H1 (cell line): ENCODE measurements at regions not wholly inside any gene's neighbourhood (a gene's known extent, or its start where the extent isn't known, plus 50 kb on each side); places are given as distances from the start of the nearest gene placed in this dataset.

Experiments
- CTCF ChIA-PET: fragments of 300-600 bp; sonication (Branson Sonifier 250); formaldehyde crosslinking; loops from one replicate; lab custom pipeline; 2021; ENCODE audit not compliant: partially characterized antibody; lab: Charles Lee
- POLR2A ChIA-PET: fragments of 300-600 bp; sonication (Branson Sonifier 250); formaldehyde crosslinking; loops from one replicate; lab custom pipeline; 2021; ENCODE audit warnings: inconsistent platforms; ENCODE audit not compliant: partially characterized antibody; lab: Charles Lee
- DNase-seq, 2 experiments: peaks; one replicate each; pipeline versions ENCODE4 v3.0.0 to v3.0.0-alpha.2; 2010 to 2022; ENCODE audit warnings: low spot score in 2 of 2, low read depth in 1 of 2, mixed read lengths in 1 of 2
- FAIRE-seq: peaks from 2 replicates; lab custom pipeline; 2011; peaks lifted over from hg19 to GRCh38; lab: Jason Lieb, UNC
- H2AFZ ChIP-seq: 2 replicates; pipeline ENCODE4 v1.8.1; 2012; ENCODE audit warnings: low read length, inconsistent platforms
- H2AK5ac ChIP-seq: 2 replicates; pipeline ENCODE4 v1.6.1; 2013; ENCODE audit warnings: low read depth, low read length
- H2BK120ac ChIP-seq: replicated peaks from 2 replicates; pipeline ENCODE3; 2013; ENCODE audit warnings: low read depth, low read length, inconsistent platforms
- H2BK12ac ChIP-seq: 2 replicates; pipeline ENCODE4 v1.6.1; 2013; ENCODE audit warnings: low read depth, low read length
- H2BK15ac ChIP-seq: 2 replicates; pipeline ENCODE4 v1.6.1; 2013; ENCODE audit warnings: low read length
- H2BK20ac ChIP-seq: 2 replicates; pipeline ENCODE4 v1.6.1; 2013; ENCODE audit warnings: low read length
- H2BK5ac ChIP-seq: 2 replicates; pipeline ENCODE4 v1.6.1; 2013; ENCODE audit warnings: low read depth, low read length
- H3K14ac ChIP-seq: 2 replicates; pipeline ENCODE4 v1.6.1; 2013; ENCODE audit warnings: inconsistent platforms; ENCODE audit not compliant: insufficient read length
- H3K18ac ChIP-seq: 2 replicates; pipeline ENCODE4 v1.6.1; 2013; ENCODE audit warnings: low read length; ENCODE audit errors: extremely low read depth
- H3K23ac ChIP-seq: 2 replicates; pipeline ENCODE4 v1.6.1; 2013; ENCODE audit warnings: inconsistent platforms; ENCODE audit not compliant: insufficient read length
- H3K23me2 ChIP-seq: 2 replicates; pipeline ENCODE4 v1.6.1; 2013; ENCODE audit warnings: low read depth, low read length
- H3K27ac ChIP-seq: 2 replicates; pipeline ENCODE4 v1.6.1; 2011; ENCODE audit warnings: low read depth, low read length, inconsistent platforms
- H3K27me3 ChIP-seq, 4 experiments: replicated peaks in 1 of 4; 1 replicate in 1 of 4; 2 replicates in 3 of 4; pipeline versions ENCODE4 v1.6.1 to v1.8.1; 2011 to 2013; ENCODE audit warnings: low read length in 3 of 4, mild to moderate bottlenecking in 3 of 4, inconsistent platforms in 2 of 4, mixed read lengths in 2 of 4, moderate library complexity in 1 of 4; ENCODE audit not compliant: control insufficient read depth in 3 of 4, insufficient read depth in 3 of 4; ENCODE audit errors: extremely low read depth in 1 of 4
- H3K36me3 ChIP-seq, 4 experiments: 2 replicates each; pipeline versions ENCODE4 v1.6.1 to v1.8.1; 2011 to 2013; ENCODE audit warnings: mild to moderate bottlenecking in 4 of 4, low read length in 3 of 4, moderate library complexity in 2 of 4, control low read depth in 1 of 4, inconsistent platforms in 1 of 4; ENCODE audit not compliant: insufficient read depth in 4 of 4, control insufficient read depth in 2 of 4
- H3K4ac ChIP-seq: replicated peaks from 2 replicates; pipeline ENCODE3; 2013; ENCODE audit warnings: low read length, low read depth, mixed read lengths, inconsistent platforms; ENCODE audit not compliant: insufficient read length
- H3K4me1 ChIP-seq, 4 experiments: replicated peaks in 1 of 4; 1 replicate in 1 of 4; 2 replicates in 3 of 4; pipeline versions ENCODE4 v1.6.1 to v1.8.1; 2011 to 2013; ENCODE audit warnings: low read length in 3 of 4, inconsistent platforms in 2 of 4, mixed read lengths in 1 of 4; ENCODE audit not compliant: insufficient read depth in 4 of 4, control insufficient read depth in 3 of 4
- H3K4me2 ChIP-seq, 2 experiments: 2 replicates each; pipeline versions ENCODE4 v1.6.1 to v1.8.1; 2011 to 2013; ENCODE audit warnings: low read depth in 2 of 2, low read length in 2 of 2, control low read depth in 1 of 2, inconsistent platforms in 1 of 2, mild to moderate bottlenecking in 1 of 2; ENCODE audit not compliant: insufficient read depth in 1 of 2
- H3K4me3 ChIP-seq, 4 experiments: fragments of 200-600, 300-600 bp in 1 of 4; sonication (generic), shearing (Covaris generic), sonication (Bioruptor Twin) in 1 of 4; 2 replicates each; pipeline versions ENCODE4 v1.5.1 to v1.8.1; 2011 to 2016; ENCODE audit warnings: low read length in 4 of 4, low read depth in 3 of 4, control low read depth in 2 of 4, inconsistent platforms in 2 of 4, mild to moderate bottlenecking in 2 of 4, mixed read lengths in 1 of 4, moderate library complexity in 1 of 4; ENCODE audit not compliant: insufficient read depth in 2 of 4; ENCODE audit errors: extremely low read depth in 1 of 4
- H3K56ac ChIP-seq: replicated peaks from 2 replicates; pipeline ENCODE3; 2013; ENCODE audit warnings: low read depth, mild to moderate bottlenecking, mixed read lengths, low read length, inconsistent platforms; ENCODE audit not compliant: insufficient read length
- H3K79me1 ChIP-seq: 2 replicates; pipeline ENCODE4 v1.6.1; 2013; ENCODE audit warnings: low read depth, low read length, control low read depth
- H3K79me2 ChIP-seq, 2 experiments: 2 replicates each; pipeline versions ENCODE4 v1.6.1 to v1.8.1; 2012 to 2013; ENCODE audit warnings: low read length in 2 of 2, mild to moderate bottlenecking in 2 of 2, inconsistent platforms in 1 of 2; ENCODE audit not compliant: insufficient read depth in 2 of 2, control insufficient read depth in 1 of 2
- H3K9ac ChIP-seq, 4 experiments: replicated peaks in 1 of 4; 1 replicate in 1 of 4; 2 replicates in 3 of 4; pipeline versions ENCODE4 v1.6.1 to v1.8.1; 2011 to 2013; ENCODE audit warnings: low read depth in 3 of 4, low read length in 3 of 4, control low read depth in 2 of 4, mild to moderate bottlenecking in 2 of 4, moderate library complexity in 2 of 4, inconsistent platforms in 1 of 4; ENCODE audit errors: extremely low read depth in 1 of 4
- H3K9me3 ChIP-seq, 2 experiments: 2 replicates each; pipeline versions ENCODE4 v1.6.1 to v1.8.1; 2012 to 2013; ENCODE audit warnings: mild to moderate bottlenecking in 2 of 2, moderate library complexity in 2 of 2, control low read depth in 1 of 2, inconsistent platforms in 1 of 2, low read depth in 1 of 2, low read length in 1 of 2, mixed read lengths in 1 of 2; ENCODE audit not compliant: insufficient read depth in 2 of 2
- H4K20me1 ChIP-seq, 2 experiments: replicated peaks in 1 of 2; 2 replicates each; pipeline versions ENCODE3 to v1.8.1; 2011 to 2013; ENCODE audit warnings: inconsistent platforms in 2 of 2, low read length in 2 of 2, mild to moderate bottlenecking in 1 of 2; ENCODE audit not compliant: insufficient read depth in 2 of 2, control insufficient read depth in 1 of 2
- H4K5ac ChIP-seq: 2 replicates; pipeline ENCODE4 v1.6.1; 2013; ENCODE audit warnings: low read length, low read depth, mixed read lengths, inconsistent platforms; ENCODE audit not compliant: insufficient read length
- H4K8ac ChIP-seq: 2 replicates; pipeline ENCODE4 v1.8.0; 2013; ENCODE audit warnings: mild to moderate bottlenecking, moderate library complexity, low read length, inconsistent platforms; ENCODE audit not compliant: insufficient read depth; ENCODE audit errors: extremely low read depth
- H4K91ac ChIP-seq: replicated peaks from 2 replicates; pipeline ENCODE3; 2013; ENCODE audit warnings: low read length, mixed read lengths, inconsistent platforms; ENCODE audit not compliant: insufficient read length
- BACH1 ChIP-seq: IDR thresholded peaks from 2 replicates; pipeline ENCODE4 v1.6.1; 2012; ENCODE audit warnings: low read length, improper control_type of control experiment
- BCL11A ChIP-seq, 2 experiments: IDR thresholded peaks; one replicate each; pipeline ENCODE4 v1.6.1; 2011; ENCODE audit warnings: low read depth in 2 of 2, low read length in 2 of 2, mild to moderate bottlenecking in 2 of 2
- BRCA1 ChIP-seq: IDR thresholded peaks from 2 replicates; pipeline ENCODE4 v1.6.1; 2012; ENCODE audit warnings: low read depth, low read length, improper control_type of control experiment
- CTBP2 ChIP-seq: IDR thresholded peaks from 2 replicates; pipeline ENCODE4 v1.7.0; 2011; ENCODE audit warnings: borderline replicate concordance, mild to moderate bottlenecking, moderate library complexity, mixed read lengths, low read length; ENCODE audit not compliant: insufficient read depth, insufficient read length
- FOSL1 ChIP-seq: IDR thresholded peaks from 2 replicates; pipeline ENCODE4 v1.6.1; 2011; ENCODE audit warnings: mild to moderate bottlenecking, low read depth, low read length, moderate library complexity; ENCODE audit not compliant: insufficient read depth
- HDAC2 ChIP-seq, 2 experiments: fragments of 300-600 bp in 1 of 2; sonication (generic) in 1 of 2; IDR thresholded peaks; 2 replicates each; pipeline ENCODE4 v1.6.1; 2011 to 2012; ENCODE audit warnings: low read depth in 2 of 2, low read length in 2 of 2, mild to moderate bottlenecking in 2 of 2, moderate library complexity in 2 of 2, borderline replicate concordance in 1 of 2, inconsistent platforms in 1 of 2
- JUN ChIP-seq: IDR thresholded peaks from 2 replicates; pipeline ENCODE4 v1.6.1; 2011; ENCODE audit warnings: low read depth, mild to moderate bottlenecking, improper control_type of control experiment, low read length
- MAFK ChIP-seq: IDR thresholded peaks from 2 replicates; pipeline ENCODE4 v1.6.1; 2012; ENCODE audit warnings: low read depth, mild to moderate bottlenecking, improper control_type of control experiment, low read length
- MAX ChIP-seq: IDR thresholded peaks from 2 replicates; pipeline ENCODE4 v1.6.1; 2012; ENCODE audit warnings: inconsistent platforms
- PHF8 ChIP-seq: fragments of 200-600 bp; sonication (generic); conservative IDR thresholded peaks from 2 replicates; pipeline ENCODE4 v1.7.1; 2012; ENCODE audit warnings: low read depth, mild to moderate bottlenecking, inconsistent platforms, low read length, moderate library complexity
- RAD21 ChIP-seq, 2 experiments: IDR thresholded peaks in 1 of 2; conservative IDR thresholded peaks in 1 of 2; 2 replicates each; pipeline ENCODE4 v1.6.1; 2011; ENCODE audit warnings: low read depth in 2 of 2, low read length in 2 of 2, improper control_type of control experiment in 1 of 2, inconsistent platforms in 1 of 2, mild to moderate bottlenecking in 1 of 2, moderate library complexity in 1 of 2
- RNF2 ChIP-seq: fragments of 200-900, 300-1000 bp; sonication (generic); IDR thresholded peaks from 2 replicates; pipeline ENCODE4 v1.7.1; 2016; ENCODE audit warnings: borderline replicate concordance, low read depth, mild to moderate bottlenecking, antibody characterized with exemption, low read length; ENCODE audit not compliant: poor library complexity, severe bottlenecking; ENCODE audit errors: missing control alignments
- SIRT6 ChIP-seq: IDR thresholded peaks from one replicate; pipeline ENCODE4 v1.7.1; 2012; ENCODE audit warnings: low read length, inconsistent platforms
- TAF1 ChIP-seq: IDR thresholded peaks from 2 replicates; pipeline ENCODE4 v1.6.1; 2011; ENCODE audit warnings: mild to moderate bottlenecking, low read depth, low read length
- WGBS, 2 experiments: shearing (Covaris generic) in 1 of 2; methylation state at CpG; one replicate each; pipeline versions ENCODE4 v1.1.6 to v1.1.7; 2013 to 2015; ENCODE audit warnings: low lambda C conversion rate in 2 of 2, mixed read lengths in 2 of 2, inconsistent platforms in 1 of 2, low coverage in 1 of 2, missing lambda C conversion rate in 1 of 2; ENCODE audit not compliant: insufficient replicate concordance in 2 of 2, insufficient coverage in 1 of 2, insufficient read length in 1 of 2; ENCODE audit errors: extremely low coverage in 1 of 2, missing lambda C conversion rate in 1 of 2; 5-methylcytosine and 5-hydroxymethylcytosine counted together

GRCh38 chr14:40216976-40217375, 784.7 kb upstream of the FBXO33 start:
- H2BK5ac ChIP-seq: no peak overlapping the region
- TF ChIP-seq MAFK (no peak), FOSL1 (no peak), BCL11A (IDR thresholded peaks at IDR 0.05; ENCODE audit: low read depth in 2 of 2, low read length in 2 of 2) (no peak), RNF2 (no peak), CTBP2 (no peak), HDAC2 (IDR thresholded peaks at IDR 0.05; ENCODE audit: borderline replicate concordance in 1 of 2, low read depth in 2 of 2, low read length in 2 of 2) (no peak), JUN (no peak), SIRT6 (no peak), BRCA1 (no peak), BACH1 (no peak), PHF8 (no peak), MAX (no peak), TAF1 (no peak), RAD21 (IDR thresholded peaks at IDR 0.05 in 1 of 2, conservative IDR thresholded peaks at IDR 0.05 in 1 of 2; ENCODE audit: low read depth in 2 of 2, low read length in 2 of 2) (no peak)

More at GRCh38 chr14:40216976-40217375, 784.7 kb upstream of the FBXO33 start:
- Histone ChIP-seq H4K8ac (no peak overlapping the region), H3K4ac (no peak overlapping the region), H3K79me2 (no peaks in the 10 kb centered on the region), H2AFZ (no peak overlapping the region), H3K4me2 (no peak overlapping the region), H2BK20ac (no peak overlapping the region), H3K79me1 (no peaks in the 10 kb centered on the region), H3K9ac (no peak overlapping the region), H3K27me3 (no peaks in the 10 kb centered on the region), H3K4me1 (no peaks in the 10 kb centered on the region), H3K4me3 (no peak overlapping the region), H4K20me1 (no peaks in the 10 kb centered on the region), H3K27ac (no peak overlapping the region), H4K5ac (no peak overlapping the region), H2BK15ac (no peak overlapping the region), H2AK5ac (no peak overlapping the region), H3K9me3 (no peaks in the 10 kb centered on the region; a peak in 1 of 4 replicates), H2BK12ac (no peak overlapping the region), H3K23me2 (no peaks in the 10 kb centered on the region), H3K18ac (no peak overlapping the region), H3K36me3 (no peaks in the 10 kb centered on the region), H3K14ac (no peak overlapping the region), H3K56ac (no peak overlapping the region), H2BK120ac (no peak overlapping the region), H4K91ac (no peak overlapping the region), H3K23ac (no peak overlapping the region)
- DNase-seq (no peak), FAIRE-seq (no peak)
- POLR2A ChIA-PET: no interaction called here
- CTCF ChIA-PET: no interaction called here
- WGBS, 2 experiments: 98% methylated on average over 12 of the region's 22 CpGs; no CpG with 5 or more reads in 1 of the 2 experiments
